HCT116 (cell line): ENCODE measurements at regions not wholly inside any gene's neighbourhood (a gene's known extent, or its start where the extent isn't known, plus 50 kb on each side); places are given as distances from the start of the nearest gene placed in this dataset.

ENCODE experiments used
- EZH2 ChIP-seq: fragments of 200-600 bp; sonication (generic); IDR thresholded peaks from 2 replicates; pipeline ENCODE4 v1.6.1; 2017; ENCODE audit warnings: antibody characterized with exemption, mixed run types
- JUND ChIP-seq: IDR thresholded peaks from 2 replicates; pipeline ENCODE4 v1.6.1; 2012
- POLR2A ChIP-seq: IDR thresholded peaks from 2 replicates; pipeline ENCODE4 v1.7.0; 2011; ENCODE audit warnings: borderline replicate concordance; ENCODE audit not compliant: insufficient read depth, insufficient read length; ENCODE audit errors: extremely low read depth
- POLR2AphosphoS5 ChIP-seq: IDR thresholded peaks from 2 replicates; pipeline ENCODE4 v1.6.1; 2011; ENCODE audit warnings: mild to moderate bottlenecking, low read depth, low read length, moderate library complexity
- TF ChIP-seq, protein P1 (sequence below): IDR thresholded peaks from 2 replicates; pipeline ENCODE4 v1.6.1; 2011; ENCODE audit warnings: mild to moderate bottlenecking, low read length, moderate library complexity; ENCODE audit not compliant: insufficient replicate concordance; ENCODE audit errors: extremely low read depth
- TF ChIP-seq, protein P2 (sequence below): IDR thresholded peaks from 2 replicates; pipeline ENCODE4 v1.6.1; 2012
- TF ChIP-seq, protein P3 (sequence below), 3 experiments: fragments of 200-600 bp in 1 of 3; sonication (generic) in 1 of 3; IDR thresholded peaks in 2 of 3; conservative IDR thresholded peaks in 1 of 3; 2 replicates each; pipeline ENCODE4 v1.5.1; 2012 to 2017; ENCODE audit warnings: low read depth in 2 of 3, low read length in 2 of 3, antibody characterized with exemption in 1 of 3, borderline replicate concordance in 1 of 3, control low read depth in 1 of 3, mild to moderate bottlenecking in 1 of 3, mixed read lengths in 1 of 3, mixed run types in 1 of 3, moderate library complexity in 1 of 3; ENCODE audit not compliant: insufficient read depth in 1 of 3
- TF ChIP-seq, protein P4 (sequence below): IDR thresholded peaks from 2 replicates; pipeline ENCODE4 v1.6.1; 2012; ENCODE audit warnings: low read depth

DNA sequence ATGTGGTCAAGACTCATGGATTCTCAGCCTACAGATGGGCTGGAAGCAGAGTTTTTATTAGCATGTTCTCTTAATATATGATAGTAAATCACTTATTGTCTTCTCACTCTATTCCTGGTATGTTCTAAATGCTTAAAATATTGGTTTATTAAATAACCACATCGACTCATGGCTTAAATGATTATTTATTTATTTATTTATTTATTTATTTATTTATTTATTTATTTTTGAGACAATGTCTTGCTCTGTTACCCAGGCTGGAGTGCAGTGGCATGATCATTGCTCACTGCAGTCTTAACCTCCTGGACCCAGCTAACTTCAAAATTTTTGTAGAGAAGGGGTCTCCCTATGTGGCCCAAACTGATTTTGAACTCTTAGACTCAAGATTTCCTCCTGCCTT, 457.2 kb upstream of the TNC start:
- TF ChIP-seq, protein P1, sequence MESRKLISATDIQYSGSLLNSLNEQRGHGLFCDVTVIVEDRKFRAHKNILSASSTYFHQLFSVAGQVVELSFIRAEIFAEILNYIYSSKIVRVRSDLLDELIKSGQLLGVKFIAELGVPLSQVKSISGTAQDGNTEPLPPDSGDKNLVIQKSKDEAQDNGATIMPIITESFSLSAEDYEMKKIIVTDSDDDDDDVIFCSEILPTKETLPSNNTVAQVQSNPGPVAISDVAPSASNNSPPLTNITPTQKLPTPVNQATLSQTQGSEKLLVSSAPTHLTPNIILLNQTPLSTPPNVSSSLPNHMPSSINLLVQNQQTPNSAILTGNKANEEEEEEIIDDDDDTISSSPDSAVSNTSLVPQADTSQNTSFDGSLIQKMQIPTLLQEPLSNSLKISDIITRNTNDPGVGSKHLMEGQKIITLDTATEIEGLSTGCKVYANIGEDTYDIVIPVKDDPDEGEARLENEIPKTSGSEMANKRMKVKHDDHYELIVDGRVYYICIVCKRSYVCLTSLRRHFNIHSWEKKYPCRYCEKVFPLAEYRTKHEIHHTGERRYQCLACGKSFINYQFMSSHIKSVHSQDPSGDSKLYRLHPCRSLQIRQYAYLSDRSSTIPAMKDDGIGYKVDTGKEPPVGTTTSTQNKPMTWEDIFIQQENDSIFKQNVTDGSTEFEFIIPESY = no peak
- TF ChIP-seq, protein P2, sequence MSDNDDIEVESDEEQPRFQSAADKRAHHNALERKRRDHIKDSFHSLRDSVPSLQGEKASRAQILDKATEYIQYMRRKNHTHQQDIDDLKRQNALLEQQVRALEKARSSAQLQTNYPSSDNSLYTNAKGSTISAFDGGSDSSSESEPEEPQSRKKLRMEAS = no peak
- TF ChIP-seq, protein P3, sequence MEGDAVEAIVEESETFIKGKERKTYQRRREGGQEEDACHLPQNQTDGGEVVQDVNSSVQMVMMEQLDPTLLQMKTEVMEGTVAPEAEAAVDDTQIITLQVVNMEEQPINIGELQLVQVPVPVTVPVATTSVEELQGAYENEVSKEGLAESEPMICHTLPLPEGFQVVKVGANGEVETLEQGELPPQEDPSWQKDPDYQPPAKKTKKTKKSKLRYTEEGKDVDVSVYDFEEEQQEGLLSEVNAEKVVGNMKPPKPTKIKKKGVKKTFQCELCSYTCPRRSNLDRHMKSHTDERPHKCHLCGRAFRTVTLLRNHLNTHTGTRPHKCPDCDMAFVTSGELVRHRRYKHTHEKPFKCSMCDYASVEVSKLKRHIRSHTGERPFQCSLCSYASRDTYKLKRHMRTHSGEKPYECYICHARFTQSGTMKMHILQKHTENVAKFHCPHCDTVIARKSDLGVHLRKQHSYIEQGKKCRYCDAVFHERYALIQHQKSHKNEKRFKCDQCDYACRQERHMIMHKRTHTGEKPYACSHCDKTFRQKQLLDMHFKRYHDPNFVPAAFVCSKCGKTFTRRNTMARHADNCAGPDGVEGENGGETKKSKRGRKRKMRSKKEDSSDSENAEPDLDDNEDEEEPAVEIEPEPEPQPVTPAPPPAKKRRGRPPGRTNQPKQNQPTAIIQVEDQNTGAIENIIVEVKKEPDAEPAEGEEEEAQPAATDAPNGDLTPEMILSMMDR (IDR thresholded peaks at IDR 0.05 in 2 of 3, conservative IDR thresholded peaks at IDR 0.05 in 1 of 3; ENCODE audit: borderline replicate concordance in 1 of 3, insufficient read depth in 1 of 3, low read depth in 2 of 3, low read length in 2 of 3) = no peak
- TF ChIP-seq POLR2A = no peak
- TF ChIP-seq JUND = no peak
- TF ChIP-seq EZH2 = no peak
- TF ChIP-seq POLR2AphosphoS5 = no peak
- TF ChIP-seq, protein P4, sequence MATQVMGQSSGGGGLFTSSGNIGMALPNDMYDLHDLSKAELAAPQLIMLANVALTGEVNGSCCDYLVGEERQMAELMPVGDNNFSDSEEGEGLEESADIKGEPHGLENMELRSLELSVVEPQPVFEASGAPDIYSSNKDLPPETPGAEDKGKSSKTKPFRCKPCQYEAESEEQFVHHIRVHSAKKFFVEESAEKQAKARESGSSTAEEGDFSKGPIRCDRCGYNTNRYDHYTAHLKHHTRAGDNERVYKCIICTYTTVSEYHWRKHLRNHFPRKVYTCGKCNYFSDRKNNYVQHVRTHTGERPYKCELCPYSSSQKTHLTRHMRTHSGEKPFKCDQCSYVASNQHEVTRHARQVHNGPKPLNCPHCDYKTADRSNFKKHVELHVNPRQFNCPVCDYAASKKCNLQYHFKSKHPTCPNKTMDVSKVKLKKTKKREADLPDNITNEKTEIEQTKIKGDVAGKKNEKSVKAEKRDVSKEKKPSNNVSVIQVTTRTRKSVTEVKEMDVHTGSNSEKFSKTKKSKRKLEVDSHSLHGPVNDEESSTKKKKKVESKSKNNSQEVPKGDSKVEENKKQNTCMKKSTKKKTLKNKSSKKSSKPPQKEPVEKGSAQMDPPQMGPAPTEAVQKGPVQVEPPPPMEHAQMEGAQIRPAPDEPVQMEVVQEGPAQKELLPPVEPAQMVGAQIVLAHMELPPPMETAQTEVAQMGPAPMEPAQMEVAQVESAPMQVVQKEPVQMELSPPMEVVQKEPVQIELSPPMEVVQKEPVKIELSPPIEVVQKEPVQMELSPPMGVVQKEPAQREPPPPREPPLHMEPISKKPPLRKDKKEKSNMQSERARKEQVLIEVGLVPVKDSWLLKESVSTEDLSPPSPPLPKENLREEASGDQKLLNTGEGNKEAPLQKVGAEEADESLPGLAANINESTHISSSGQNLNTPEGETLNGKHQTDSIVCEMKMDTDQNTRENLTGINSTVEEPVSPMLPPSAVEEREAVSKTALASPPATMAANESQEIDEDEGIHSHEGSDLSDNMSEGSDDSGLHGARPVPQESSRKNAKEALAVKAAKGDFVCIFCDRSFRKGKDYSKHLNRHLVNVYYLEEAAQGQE = no peak
